ENCODE measurements at regions not wholly inside any gene's neighbourhood (a gene's known extent, or its start where the extent isn't known, plus 50 kb on each side); places are given as distances from the start of the nearest gene placed in this dataset.
"Not testable (repeated sequence)": the region's sequence is repeated elsewhere in the genome, so short reads cannot be mapped to it uniquely, and the experiment has no call there.

GRCh38 chr9:81058782-81059181 lies 630.6 kb downstream of the TLE1 start:
- DNase-seq, result no peak

GRCh38 chr9:81053298-81054025 lies 635.9 kb downstream of the TLE1 start:
- DNase-seq, result no peak

GRCh38 chr9:81052846-81053245 lies 636.5 kb downstream of the TLE1 start:
- no peak for DNase-seq

GRCh38 chr9:81047280-81047679 lies 642.1 kb downstream of the TLE1 start:
- no peak for DNase-seq

- no peak for DNase-seq
Observed at GRCh38 chr9:81045658-81046057, 643.7 kb downstream of the TLE1 start.

GRCh38 chr9:81037889-81038288 lies 651.5 kb downstream of the TLE1 start:
- DNase-seq, result no peak

- no peak for DNase-seq
Observed at GRCh38 chr9:81035601-81036000, 653.7 kb downstream of the TLE1 start.

GRCh38 chr9:81035171-81035570 lies 654.2 kb downstream of the TLE1 start:
- DNase-seq, result no peak

GRCh38 chr9:81032831-81033230 lies 656.5 kb downstream of the TLE1 start:
- DNase-seq, result no peak

GRCh38 chr9:81032030-81032572 lies 657.2 kb downstream of the TLE1 start:
- no peak for DNase-seq

- no peak for DNase-seq
Observed at GRCh38 chr9:81031422-81032029, 657.8 kb downstream of the TLE1 start.

- no peak for DNase-seq
Observed at GRCh38 chr9:81030027-81030426, 659.3 kb downstream of the TLE1 start.

GRCh38 chr9:81028504-81028903 lies 660.8 kb downstream of the TLE1 start:
- no peak for DNase-seq

- no peak for DNase-seq
Observed at GRCh38 chr9:81022177-81022576, 667.2 kb downstream of the TLE1 start.

- not testable (repeated sequence) for DNase-seq
Observed at GRCh38 chr9:81014945-81015344, 674.4 kb downstream of the TLE1 start.

- DNase-seq, result not testable (repeated sequence)
Observed at GRCh38 chr9:81013191-81013590, 676.2 kb downstream of the TLE1 start.

- DNase-seq, result no peak
Observed at GRCh38 chr9:81002906-81003305, 686.4 kb downstream of the TLE1 start.

- peak; percentile 4 for DNase-seq
Observed at GRCh38 chr9:81002242-81002641, 687.1 kb downstream of the TLE1 start.

- DNase-seq, result no peak
Observed at GRCh38 chr9:80995759-80996158, 693.6 kb downstream of the TLE1 start.

- no peak for DNase-seq
Observed at GRCh38 chr9:80994892-80995291, 694.5 kb downstream of the TLE1 start.

- DNase-seq, result not testable (repeated sequence)
Observed at GRCh38 chr9:80985595-80985994, 703.8 kb downstream of the TLE1 start.

GRCh38 chr9:80976403-80976802 lies 712.9 kb downstream of the TLE1 start:
- no peak for DNase-seq

GRCh38 chr9:80970377-80970776 lies 719.0 kb downstream of the TLE1 start:
- not testable (repeated sequence) for DNase-seq

GRCh38 chr9:80968611-80969010 lies 720.7 kb downstream of the TLE1 start:
- DNase-seq, result no peak

GRCh38 chr9:80964914-80965313 lies 724.4 kb downstream of the TLE1 start:
- DNase-seq, result no peak
